ENCODE measurements at regions not wholly inside any gene's neighbourhood (a gene's known extent, or its start where the extent isn't known, plus 50 kb on each side); places are given as distances from the start of the nearest gene placed in this dataset.

- TF ChIP-seq, protein P1, sequence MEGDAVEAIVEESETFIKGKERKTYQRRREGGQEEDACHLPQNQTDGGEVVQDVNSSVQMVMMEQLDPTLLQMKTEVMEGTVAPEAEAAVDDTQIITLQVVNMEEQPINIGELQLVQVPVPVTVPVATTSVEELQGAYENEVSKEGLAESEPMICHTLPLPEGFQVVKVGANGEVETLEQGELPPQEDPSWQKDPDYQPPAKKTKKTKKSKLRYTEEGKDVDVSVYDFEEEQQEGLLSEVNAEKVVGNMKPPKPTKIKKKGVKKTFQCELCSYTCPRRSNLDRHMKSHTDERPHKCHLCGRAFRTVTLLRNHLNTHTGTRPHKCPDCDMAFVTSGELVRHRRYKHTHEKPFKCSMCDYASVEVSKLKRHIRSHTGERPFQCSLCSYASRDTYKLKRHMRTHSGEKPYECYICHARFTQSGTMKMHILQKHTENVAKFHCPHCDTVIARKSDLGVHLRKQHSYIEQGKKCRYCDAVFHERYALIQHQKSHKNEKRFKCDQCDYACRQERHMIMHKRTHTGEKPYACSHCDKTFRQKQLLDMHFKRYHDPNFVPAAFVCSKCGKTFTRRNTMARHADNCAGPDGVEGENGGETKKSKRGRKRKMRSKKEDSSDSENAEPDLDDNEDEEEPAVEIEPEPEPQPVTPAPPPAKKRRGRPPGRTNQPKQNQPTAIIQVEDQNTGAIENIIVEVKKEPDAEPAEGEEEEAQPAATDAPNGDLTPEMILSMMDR (conservative IDR thresholded peaks at IDR 0.05), result no peak
- TF ChIP-seq EZH2 (IDR thresholded peaks at IDR 0.05; ENCODE audit: low read depth), result no peak
Observed at GRCh38 chr16:60684002-60684401, 1352.2 kb downstream of the CDH8 start.

Data from PC-9 (cell line).